Mucosa of descending colon (tissue), 3 donors: ENCODE measurements at regions not wholly inside any gene's neighbourhood (a gene's known extent, or its start where the extent isn't known, plus 50 kb on each side); places are given as distances from the start of the nearest gene placed in this dataset.

Source experiments
- ATAC-seq: fragments of 200-7000 bp; cut with Tn5 transposase; one replicate; pipeline ENCODE4 v1.9.1; 2020; ENCODE audit warnings: mild to moderate bottlenecking, moderate library complexity
- DNase-seq, 3 donors: peaks; one replicate each; pipeline ENCODE4 v3.0.0-alpha.2; 2020
- H3K36me3 ChIP-seq: fragments of 200-600 bp; one replicate; pipeline ENCODE4 v1.8.0; 2021; ENCODE audit warnings: low read depth, mild to moderate bottlenecking
- H3K4me1 ChIP-seq: fragments of 200-600 bp; one replicate; pipeline ENCODE4 v1.8.0; 2021; ENCODE audit warnings: low read depth, mild to moderate bottlenecking
- H3K4me3 ChIP-seq: fragments of 200-600 bp; one replicate; pipeline ENCODE4 v1.8.0; 2021; ENCODE audit warnings: mild to moderate bottlenecking
- H3K9me3 ChIP-seq: fragments of 200-600 bp; one replicate; pipeline ENCODE4 v1.8.0; 2021; ENCODE audit warnings: mild to moderate bottlenecking
- intact Hi-C, 2 donors: fragments of 100-400 bp; cut with DNase I in 1 of 2; cut with micrococcal nuclease in 1 of 2; formaldehyde crosslinking; loops; one replicate each; pipeline versions ENCODE4 v1.11.0 to v1.11.1; 2022; cut with DNase I, micrococcal nuclease
- TF ChIP-seq, protein P1 (sequence below): fragments of 200-600 bp; IDR thresholded peaks from one replicate; pipeline ENCODE4 v1.8.0; 2022; ENCODE audit warnings: antibody characterized with exemption, mild to moderate bottlenecking
- donor health status: DM: no; HTN: no; CAD: no; lungs with moderate emphysema.
- donor health status: DM: no; HTN: no; CAD: no.
- donor health status: DM: no; HTN: yes; CAD: no.

DNA sequence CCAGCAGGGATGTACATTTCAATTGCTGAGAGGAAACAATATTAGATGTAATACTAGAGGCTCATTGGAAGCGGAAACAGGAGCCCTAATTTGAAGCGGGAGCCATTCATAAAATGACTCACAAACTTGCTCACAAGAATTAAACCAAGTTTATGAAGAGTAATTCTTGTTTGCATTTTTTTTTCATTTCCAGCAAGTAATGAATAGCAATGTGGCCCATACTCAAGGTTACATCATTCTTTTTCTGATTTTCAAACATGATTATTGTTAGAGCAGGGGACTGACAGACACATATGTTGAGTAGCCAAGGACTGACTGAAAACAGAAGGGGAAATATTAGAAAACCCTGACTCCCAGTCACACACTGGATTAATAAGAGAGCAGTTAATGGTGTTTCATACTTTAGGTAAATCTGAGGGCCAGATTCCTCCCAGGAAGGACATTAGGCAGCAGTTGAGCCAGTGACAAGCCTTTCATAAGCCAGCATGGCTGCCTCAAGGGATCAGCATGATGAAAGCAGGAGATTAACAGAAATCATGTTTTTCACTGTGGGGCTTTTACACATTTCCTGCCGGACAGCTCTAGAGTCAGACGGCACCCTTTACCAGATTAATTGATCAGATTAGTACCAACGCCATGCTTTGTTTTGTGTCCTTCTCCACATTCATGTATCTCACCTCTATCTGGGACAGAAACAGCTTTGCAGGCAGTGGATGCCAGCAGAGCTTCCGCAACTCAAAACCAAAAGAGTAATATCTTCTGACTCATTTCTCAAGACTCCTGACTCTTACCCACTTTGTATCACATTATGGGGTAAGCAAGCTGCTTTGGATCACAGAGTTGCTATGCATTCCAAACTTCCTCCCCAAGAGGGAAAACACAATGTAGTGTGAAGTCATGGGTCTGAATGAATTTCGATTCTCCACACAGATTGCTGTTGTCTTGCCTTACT lies 831.6 kb downstream of the KCNA4 start:
- DNase-seq (no peak), ATAC-seq (no peak)
- Histone ChIP-seq H3K36me3 (no peaks in the 10 kb centered on the region), H3K4me1 (no peaks in the 10 kb centered on the region), H3K9me3 (no peaks in the 10 kb centered on the region), H3K4me3 (no peak overlapping the region)
- TF ChIP-seq, protein P1, sequence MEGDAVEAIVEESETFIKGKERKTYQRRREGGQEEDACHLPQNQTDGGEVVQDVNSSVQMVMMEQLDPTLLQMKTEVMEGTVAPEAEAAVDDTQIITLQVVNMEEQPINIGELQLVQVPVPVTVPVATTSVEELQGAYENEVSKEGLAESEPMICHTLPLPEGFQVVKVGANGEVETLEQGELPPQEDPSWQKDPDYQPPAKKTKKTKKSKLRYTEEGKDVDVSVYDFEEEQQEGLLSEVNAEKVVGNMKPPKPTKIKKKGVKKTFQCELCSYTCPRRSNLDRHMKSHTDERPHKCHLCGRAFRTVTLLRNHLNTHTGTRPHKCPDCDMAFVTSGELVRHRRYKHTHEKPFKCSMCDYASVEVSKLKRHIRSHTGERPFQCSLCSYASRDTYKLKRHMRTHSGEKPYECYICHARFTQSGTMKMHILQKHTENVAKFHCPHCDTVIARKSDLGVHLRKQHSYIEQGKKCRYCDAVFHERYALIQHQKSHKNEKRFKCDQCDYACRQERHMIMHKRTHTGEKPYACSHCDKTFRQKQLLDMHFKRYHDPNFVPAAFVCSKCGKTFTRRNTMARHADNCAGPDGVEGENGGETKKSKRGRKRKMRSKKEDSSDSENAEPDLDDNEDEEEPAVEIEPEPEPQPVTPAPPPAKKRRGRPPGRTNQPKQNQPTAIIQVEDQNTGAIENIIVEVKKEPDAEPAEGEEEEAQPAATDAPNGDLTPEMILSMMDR, result no peak
- intact Hi-C loops, result no loop called here

DNA sequence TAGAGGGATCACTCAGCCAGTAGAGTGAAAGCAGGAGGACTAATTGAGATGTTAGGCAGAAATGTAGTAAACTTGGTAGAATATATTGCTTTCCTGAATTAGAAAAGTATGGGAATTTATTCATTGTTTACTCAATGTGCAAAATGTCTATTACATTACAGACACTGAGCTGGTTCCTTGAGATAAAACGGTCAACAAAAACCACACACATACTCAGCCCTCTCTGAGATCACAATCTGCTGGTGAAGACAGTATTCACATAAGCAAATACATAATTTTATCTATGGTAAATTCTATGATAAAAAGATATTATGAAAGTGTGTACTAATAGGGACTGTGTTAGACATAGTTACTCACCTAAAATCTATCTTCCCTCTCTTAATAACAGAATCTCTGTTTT lies 833.5 kb downstream of the KCNA4 start:
- Histone ChIP-seq H3K9me3 (no peaks in the 10 kb centered on the region), H3K4me1 (no peaks in the 10 kb centered on the region), H3K4me3 (no peak overlapping the region), H3K36me3 (no peaks in the 10 kb centered on the region)
- DNase-seq, result no peak
- no peak for ATAC-seq
- intact Hi-C loops, result no loop called here
- TF ChIP-seq, protein P1, result no peak

DNA sequence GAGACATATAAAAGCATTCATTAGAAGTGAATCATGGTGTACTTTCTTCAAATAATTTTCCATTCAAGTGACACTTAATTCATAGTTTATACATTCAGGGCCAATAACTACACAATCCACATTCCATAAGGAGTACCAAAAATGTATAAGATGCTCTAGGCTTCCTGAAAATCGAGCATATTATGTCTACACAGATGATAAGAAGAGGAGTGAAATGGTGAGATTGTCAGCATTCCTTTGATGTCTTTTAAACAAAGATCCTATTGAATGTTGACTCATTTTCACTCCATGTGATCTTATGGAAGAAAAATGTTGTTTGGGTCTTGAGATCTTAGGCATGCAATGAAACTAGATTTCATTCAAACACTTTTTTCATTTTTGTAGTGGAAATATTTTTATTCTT lies 843.2 kb downstream of the KCNA4 start:
- Histone ChIP-seq H3K9me3 (no peaks in the 10 kb centered on the region), H3K4me3 (no peak overlapping the region), H3K36me3 (no peaks in the 10 kb centered on the region), H3K4me1 (no peaks in the 10 kb centered on the region)
- DNase-seq (no peak), ATAC-seq (no peak)
- TF ChIP-seq, protein P1, result no peak
- intact Hi-C loops, result no loop called here

DNA sequence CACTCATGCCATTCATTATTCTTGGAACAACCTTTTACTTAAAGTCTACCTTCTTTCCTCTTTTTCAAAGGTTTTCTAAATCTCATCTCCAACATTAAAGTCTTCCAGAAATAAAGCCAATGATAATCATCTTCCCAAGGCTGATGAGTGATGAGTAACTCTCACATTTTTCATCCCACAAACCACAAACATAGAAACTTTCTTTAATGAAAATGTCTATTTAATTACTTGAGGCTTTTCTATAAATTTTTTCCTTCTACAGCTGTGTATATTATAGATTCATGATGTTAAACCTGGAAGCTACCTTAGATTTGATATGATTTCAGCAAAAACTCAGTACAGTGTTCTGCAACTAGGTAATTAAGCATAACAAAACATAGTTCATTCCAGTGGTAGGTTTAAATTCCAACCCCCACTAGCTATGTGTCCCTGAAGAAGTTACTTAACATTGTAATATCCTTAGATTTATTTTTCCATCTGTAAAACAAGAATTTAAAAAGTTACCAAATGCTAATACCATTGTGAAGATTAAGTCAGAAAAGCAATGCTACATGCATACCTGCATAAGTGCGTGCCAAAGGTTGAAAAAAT lies 845.4 kb downstream of the KCNA4 start:
- H3K4me3 ChIP-seq, result no peak overlapping the region
- TF ChIP-seq, protein P1, result no peak
- DNase-seq (no peak), ATAC-seq (no peak)
- H3K4me1 ChIP-seq, result no peaks in the 10 kb centered on the region
- H3K36me3 ChIP-seq, result no peaks in the 10 kb centered on the region
- no peaks in the 10 kb centered on the region for H3K9me3 ChIP-seq
- intact Hi-C loops, result no loop called here

DNA sequence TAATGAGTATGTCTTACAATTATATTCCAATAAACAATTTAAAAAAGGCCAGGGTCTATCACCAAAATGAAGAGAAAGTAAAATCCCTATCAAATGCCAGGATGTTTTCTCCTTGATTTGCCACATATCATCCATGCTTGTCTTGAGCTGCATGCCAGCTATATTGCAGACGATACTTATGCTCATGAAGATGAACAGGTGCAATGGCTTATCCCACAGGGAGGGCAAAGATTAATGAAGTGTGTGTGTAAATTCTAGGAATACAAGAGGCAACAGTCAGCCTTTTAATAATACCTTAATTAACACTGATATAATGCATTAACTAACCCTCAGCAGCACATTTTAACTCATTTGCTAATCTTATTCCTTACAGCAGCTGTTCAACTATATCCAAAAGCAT lies 850.5 kb downstream of the KCNA4 start:
- intact Hi-C loops, result loop anchor here in 1 of 2 donors (10.0 kb wide), 1 partner anchor 1472 kb away; no protein-coding TSS in a partner anchor
- TF ChIP-seq, protein P1, result no peak
- Histone ChIP-seq H3K4me1 (no peaks in the 10 kb centered on the region), H3K9me3 (no peaks in the 10 kb centered on the region), H3K36me3 (no peaks in the 10 kb centered on the region), H3K4me3 (no peak overlapping the region)
- DNase-seq, result no peak
- ATAC-seq, result no peak
